IPS-18a (cell line): ENCODE measurements at regions not wholly inside any gene's neighbourhood (a gene's known extent, or its start where the extent isn't known, plus 50 kb on each side); places are given as distances from the start of the nearest gene placed in this dataset.
"Not testable (repeated sequence)": the region's sequence is repeated elsewhere in the genome, so short reads cannot be mapped to it uniquely, and the experiment has no call there.

Experiments used
- H3K27ac ChIP-seq: one replicate; pipeline ENCODE4 v1.5.1; 2013; ENCODE audit warnings: low read length
- H3K27me3 ChIP-seq: one replicate; pipeline ENCODE4 v1.6.1; 2013; ENCODE audit warnings: mild to moderate bottlenecking, low read length; ENCODE audit not compliant: control insufficient read depth, insufficient read depth
- H3K36me3 ChIP-seq: one replicate; pipeline ENCODE4 v1.6.1; 2013; ENCODE audit warnings: low read depth, low read length; ENCODE audit not compliant: control insufficient read depth
- H3K4me1 ChIP-seq: one replicate; pipeline ENCODE4 v1.6.1; 2013; ENCODE audit warnings: low read depth, low read length; ENCODE audit not compliant: control insufficient read depth
- H3K4me3 ChIP-seq: one replicate; pipeline ENCODE4 v1.5.1; 2013; ENCODE audit warnings: low read length
- H3K9ac ChIP-seq: one replicate; pipeline ENCODE4 v1.6.1; 2013; ENCODE audit warnings: mild to moderate bottlenecking, low read length, moderate library complexity
- H3K9me3 ChIP-seq: one replicate; pipeline ENCODE4 v1.6.1; 2013; ENCODE audit warnings: low read depth, low read length; ENCODE audit not compliant: control insufficient read depth

DNA sequence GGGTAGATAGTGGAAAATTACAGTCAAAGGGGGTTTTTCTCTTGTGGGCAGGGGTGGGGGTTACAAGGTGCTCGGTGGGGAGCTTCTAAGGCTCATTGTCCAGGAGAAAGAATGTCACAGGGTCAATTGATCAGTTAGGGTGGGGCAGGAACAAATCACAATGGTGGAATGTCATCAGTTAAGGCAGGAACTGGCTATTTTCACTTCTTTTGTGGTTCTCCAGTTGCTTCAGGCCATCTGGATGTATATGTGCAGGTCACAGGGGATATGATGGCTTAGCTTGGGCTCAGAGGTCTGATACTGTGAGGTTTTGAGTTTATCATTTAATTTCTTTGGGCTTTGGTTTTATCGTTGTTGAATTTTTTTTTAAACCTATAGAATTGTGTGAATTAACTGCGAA is 321.4 kb downstream of the EDEM1 start:
- not testable (repeated sequence) for H3K36me3 ChIP-seq, H3K9me3 ChIP-seq, H3K27ac ChIP-seq, H3K27me3 ChIP-seq, H3K4me3 ChIP-seq, H3K9ac ChIP-seq, H3K4me1 ChIP-seq

GRCh38 chr3:5510300-5510699 is 322.8 kb downstream of the EDEM1 start:
- Histone ChIP-seq H3K27ac (no peak overlapping the region), H3K9me3 (peaks cover 4% of the 10 kb centered on the region), H3K36me3 (no peaks in the 10 kb centered on the region), H3K9ac (no peak overlapping the region), H3K4me3 (no peak overlapping the region), H3K4me1 (no peaks in the 10 kb centered on the region), H3K27me3 (no peaks in the 10 kb centered on the region)

DNA sequence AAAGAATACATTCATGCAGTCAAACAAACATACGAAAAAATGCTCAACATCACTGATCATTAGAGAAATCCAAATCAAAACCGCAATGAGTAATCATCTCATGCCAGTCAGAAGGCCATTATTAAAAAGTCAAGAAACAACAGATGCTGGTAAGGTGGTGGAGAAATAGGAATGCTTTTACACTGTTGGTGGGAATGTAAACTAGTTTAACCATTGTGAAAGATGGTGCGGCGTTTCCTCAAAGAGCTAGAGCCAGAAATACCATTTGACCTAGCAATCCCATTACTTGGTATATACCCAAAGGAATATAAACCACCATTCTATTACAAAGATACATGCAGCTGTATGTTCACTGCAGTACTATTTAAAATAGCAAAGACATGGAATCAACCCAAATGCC is 330.4 kb downstream of the EDEM1 start:
- H3K27me3 ChIP-seq, result no peaks in the 10 kb centered on the region

DNA sequence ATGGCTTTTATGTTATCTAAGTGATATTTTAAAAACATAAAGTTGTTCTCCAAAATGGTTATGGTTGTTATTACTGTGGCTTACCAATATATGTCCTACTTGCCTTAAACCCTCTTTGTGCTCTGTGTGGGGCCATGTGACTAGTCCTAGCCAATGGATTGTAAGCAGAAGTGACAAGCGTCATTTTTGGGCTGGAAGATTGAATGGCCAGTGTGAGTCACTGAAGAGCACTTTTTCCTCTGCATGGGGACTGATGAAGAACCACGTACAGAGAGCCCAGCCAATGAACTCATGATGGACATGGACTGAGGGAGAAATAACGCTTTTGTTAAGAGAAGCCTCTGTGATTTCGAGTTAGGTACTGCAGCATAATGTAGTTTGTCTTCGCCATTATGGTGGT is 332.7 kb downstream of the EDEM1 start:
- Histone ChIP-seq H3K27me3 (no peaks in the 10 kb centered on the region), H3K27ac (no peak overlapping the region), H3K9ac (no peak overlapping the region), H3K9me3 (no peaks in the 10 kb centered on the region), H3K36me3 (no peaks in the 10 kb centered on the region), H3K4me1 (no peaks in the 10 kb centered on the region), H3K4me3 (no peak overlapping the region)

More for the DNA sequence above, 330.4 kb downstream of the EDEM1 start:
- Histone ChIP-seq H3K9me3 (no peaks in the 10 kb centered on the region), H3K4me1 (no peaks in the 10 kb centered on the region), H3K27ac (no peak overlapping the region), H3K4me3 (no peak overlapping the region), H3K36me3 (no peaks in the 10 kb centered on the region), H3K9ac (no peak overlapping the region)

DNA sequence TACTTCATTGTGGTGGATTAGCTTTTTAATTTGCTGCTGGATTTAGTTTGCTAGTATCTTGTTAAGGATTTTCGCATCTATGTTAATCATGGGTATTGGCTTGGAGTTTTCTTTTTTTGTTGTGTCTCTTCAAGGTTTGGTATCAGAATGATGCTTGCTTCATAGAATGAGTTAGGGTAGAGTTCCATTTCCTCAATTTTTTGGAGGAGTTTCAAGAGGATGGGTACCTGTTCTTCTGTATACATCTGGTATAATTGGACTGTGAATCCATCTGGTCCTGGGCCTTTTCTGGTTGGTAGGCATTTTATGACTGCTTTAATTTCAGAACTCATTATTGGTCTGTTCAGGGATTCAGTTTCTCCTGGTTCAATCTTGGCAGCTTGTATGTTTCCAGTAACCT is 335.6 kb downstream of the EDEM1 start:
- no peaks in the 10 kb centered on the region for H3K9me3 ChIP-seq

DNA sequence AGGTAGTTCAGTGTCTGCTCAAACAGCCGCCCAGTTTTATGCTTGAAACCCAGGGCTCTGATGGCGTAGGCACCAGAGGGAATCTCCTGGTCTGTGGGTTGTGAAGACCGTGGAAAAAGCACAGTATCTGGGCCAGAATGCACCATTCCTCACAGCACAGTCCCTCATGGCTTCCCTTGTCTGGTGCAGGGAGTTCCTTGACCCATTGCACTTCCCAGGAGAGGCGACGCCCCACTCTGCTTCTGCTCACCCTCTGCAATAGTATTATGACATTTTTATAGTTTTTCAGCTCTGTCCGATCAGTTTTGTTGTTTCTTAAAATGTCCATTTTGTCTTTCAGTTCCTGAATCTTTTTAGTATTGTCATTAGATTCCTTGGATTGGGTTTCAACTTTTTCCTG is 343.5 kb downstream of the EDEM1 start:
- Histone ChIP-seq H3K27me3 (no peaks in the 10 kb centered on the region), H3K9ac (no peak overlapping the region), H3K36me3 (no peaks in the 10 kb centered on the region), H3K9me3 (no peaks in the 10 kb centered on the region), H3K27ac (no peak overlapping the region), H3K4me1 (no peaks in the 10 kb centered on the region), H3K4me3 (no peak overlapping the region)

More for the DNA sequence above, 335.6 kb downstream of the EDEM1 start:
- no peak overlapping the region for H3K27ac ChIP-seq
- no peaks in the 10 kb centered on the region for H3K4me1 ChIP-seq
- no peak overlapping the region for H3K9ac ChIP-seq
- no peak overlapping the region for H3K4me3 ChIP-seq
- H3K27me3 ChIP-seq, result no peaks in the 10 kb centered on the region
- H3K36me3 ChIP-seq, result no peaks in the 10 kb centered on the region

GRCh38 chr3:5531741-5532290 is 344.3 kb downstream of the EDEM1 start:
- H3K4me3 ChIP-seq, result no peak overlapping the region
- H3K9ac ChIP-seq, result no peak overlapping the region
- no peaks in the 10 kb centered on the region for H3K27me3 ChIP-seq
- H3K36me3 ChIP-seq, result no peaks in the 10 kb centered on the region
- no peak overlapping the region for H3K27ac ChIP-seq
- no peaks in the 10 kb centered on the region for H3K9me3 ChIP-seq
- no peaks in the 10 kb centered on the region for H3K4me1 ChIP-seq

GRCh38 chr3:5540532-5540931 is 353.0 kb downstream of the EDEM1 start:
- Histone ChIP-seq H3K27me3 (no peaks in the 10 kb centered on the region), H3K9me3 (peaks cover 9% of the 10 kb centered on the region), H3K4me1 (no peaks in the 10 kb centered on the region), H3K27ac (no peak overlapping the region), H3K36me3 (no peaks in the 10 kb centered on the region), H3K4me3 (no peak overlapping the region), H3K9ac (no peak overlapping the region)

GRCh38 chr3:5542472-5542871 is 355.0 kb downstream of the EDEM1 start:
- no peak overlapping the region for H3K9ac ChIP-seq
- H3K4me1 ChIP-seq, result no peaks in the 10 kb centered on the region
- H3K4me3 ChIP-seq, result no peak overlapping the region
- no peaks in the 10 kb centered on the region for H3K27me3 ChIP-seq
- H3K36me3 ChIP-seq, result no peaks in the 10 kb centered on the region
- H3K9me3 ChIP-seq, result peaks cover 9% of the 10 kb centered on the region
- no peak overlapping the region for H3K27ac ChIP-seq

GRCh38 chr3:5543047-5543446 is 355.5 kb downstream of the EDEM1 start:
- no peak overlapping the region for H3K4me3 ChIP-seq
- no peak overlapping the region for H3K27ac ChIP-seq
- H3K9me3 ChIP-seq, result peaks cover 9% of the 10 kb centered on the region
- H3K36me3 ChIP-seq, result no peaks in the 10 kb centered on the region
- H3K27me3 ChIP-seq, result no peaks in the 10 kb centered on the region
- H3K9ac ChIP-seq, result no peak overlapping the region
- no peaks in the 10 kb centered on the region for H3K4me1 ChIP-seq

- H3K9me3 ChIP-seq, result peaks cover 5% of the 10 kb centered on the region
- no peaks in the 10 kb centered on the region for H3K36me3 ChIP-seq
- H3K4me3 ChIP-seq, result no peak overlapping the region
- H3K27ac ChIP-seq, result no peak overlapping the region
- H3K27me3 ChIP-seq, result no peaks in the 10 kb centered on the region
- H3K9ac ChIP-seq, result no peak overlapping the region
- H3K4me1 ChIP-seq, result no peaks in the 10 kb centered on the region
Observed at GRCh38 chr3:5545719-5546118, 358.2 kb downstream of the EDEM1 start.

DNA sequence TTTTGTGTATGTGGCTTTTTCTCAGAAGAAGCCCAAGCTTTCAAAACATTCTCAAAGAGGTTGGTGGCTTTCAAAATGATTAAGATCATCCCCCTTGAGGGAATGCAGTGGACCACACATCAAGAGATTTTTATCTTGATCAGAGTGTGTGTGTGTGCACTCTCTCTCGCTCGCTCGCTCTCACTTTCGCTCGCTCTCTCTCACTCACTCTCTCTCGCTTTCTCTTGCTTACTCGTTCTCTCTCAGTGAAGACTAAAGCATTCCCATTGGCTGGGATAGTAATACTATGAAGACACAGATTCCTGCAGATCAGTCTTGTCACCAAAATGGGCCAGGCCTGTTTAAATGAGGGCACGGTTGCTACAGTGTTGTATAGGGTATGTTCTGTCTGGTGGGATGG is 365.7 kb downstream of the EDEM1 start:
- H3K4me1 ChIP-seq, result no peaks in the 10 kb centered on the region
- no peaks in the 10 kb centered on the region for H3K36me3 ChIP-seq
- H3K9ac ChIP-seq, result no peak overlapping the region
- H3K27me3 ChIP-seq, result no peaks in the 10 kb centered on the region
- H3K9me3 ChIP-seq, result no peaks in the 10 kb centered on the region
- no peak overlapping the region for H3K4me3 ChIP-seq
- no peak overlapping the region for H3K27ac ChIP-seq
